ENCODE measurements at regions not wholly inside any gene's neighbourhood (a gene's known extent, or its start where the extent isn't known, plus 50 kb on each side); places are given as distances from the start of the nearest gene placed in this dataset.

DNA sequence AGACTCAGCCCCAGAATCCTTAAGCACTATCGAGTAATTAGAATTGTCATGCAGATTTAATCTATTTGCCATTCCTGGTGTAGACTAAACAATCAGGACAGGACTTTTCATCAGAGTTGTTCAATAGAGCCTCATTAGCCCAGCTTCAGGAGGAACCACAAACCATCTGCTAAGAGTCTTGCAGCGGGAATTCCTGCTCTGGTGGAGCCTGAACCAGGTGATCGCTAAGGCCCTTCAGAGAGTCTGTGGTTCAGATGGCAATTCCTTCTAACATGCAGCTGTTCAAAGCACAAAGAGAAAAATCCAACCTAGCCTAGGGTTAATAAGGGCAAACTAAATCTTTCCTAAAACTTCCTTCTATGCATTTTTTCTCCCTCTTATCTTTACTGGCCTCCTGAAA is 119.1 kb upstream of the CPEB2 start:
- no peak for TF ChIP-seq EZH2 (IDR thresholded peaks at IDR 0.05; ENCODE audit: low read length)
- TF ChIP-seq, protein P1, sequence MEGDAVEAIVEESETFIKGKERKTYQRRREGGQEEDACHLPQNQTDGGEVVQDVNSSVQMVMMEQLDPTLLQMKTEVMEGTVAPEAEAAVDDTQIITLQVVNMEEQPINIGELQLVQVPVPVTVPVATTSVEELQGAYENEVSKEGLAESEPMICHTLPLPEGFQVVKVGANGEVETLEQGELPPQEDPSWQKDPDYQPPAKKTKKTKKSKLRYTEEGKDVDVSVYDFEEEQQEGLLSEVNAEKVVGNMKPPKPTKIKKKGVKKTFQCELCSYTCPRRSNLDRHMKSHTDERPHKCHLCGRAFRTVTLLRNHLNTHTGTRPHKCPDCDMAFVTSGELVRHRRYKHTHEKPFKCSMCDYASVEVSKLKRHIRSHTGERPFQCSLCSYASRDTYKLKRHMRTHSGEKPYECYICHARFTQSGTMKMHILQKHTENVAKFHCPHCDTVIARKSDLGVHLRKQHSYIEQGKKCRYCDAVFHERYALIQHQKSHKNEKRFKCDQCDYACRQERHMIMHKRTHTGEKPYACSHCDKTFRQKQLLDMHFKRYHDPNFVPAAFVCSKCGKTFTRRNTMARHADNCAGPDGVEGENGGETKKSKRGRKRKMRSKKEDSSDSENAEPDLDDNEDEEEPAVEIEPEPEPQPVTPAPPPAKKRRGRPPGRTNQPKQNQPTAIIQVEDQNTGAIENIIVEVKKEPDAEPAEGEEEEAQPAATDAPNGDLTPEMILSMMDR (optimal IDR thresholded peaks at IDR 0.05 in 1 of 3, IDR thresholded peaks at IDR 0.05 in 1 of 3, conservative IDR thresholded peaks at IDR 0.05 in 1 of 3; ENCODE audit: extremely low read depth in 1 of 3, insufficient read depth in 2 of 3, low read length in 3 of 3): no peak

DNA sequence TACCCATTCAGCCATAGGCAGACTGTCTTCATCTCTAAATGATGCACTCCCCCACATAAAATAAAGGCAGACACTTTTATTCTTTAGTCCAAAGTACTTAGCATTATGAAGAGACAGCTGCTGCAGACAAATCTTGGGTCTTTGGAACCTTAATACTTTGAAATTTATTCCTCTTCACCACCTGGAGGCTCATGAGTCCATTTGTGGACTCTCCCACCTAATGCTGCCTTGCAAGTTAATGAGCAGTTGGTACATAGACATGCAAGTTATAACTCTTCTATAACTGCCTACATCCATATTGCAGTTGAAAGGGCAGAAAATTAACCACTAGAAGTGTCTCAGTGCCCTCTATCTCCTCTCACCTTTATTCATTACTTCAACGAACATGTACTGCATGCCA is 118.6 kb upstream of the CPEB2 start:
- no peaks in the 10 kb centered on the region for H3K9me3 ChIP-seq (ENCODE audit: control insufficient read depth, low read depth, low read length)
- H3K36me3 ChIP-seq (ENCODE audit: control insufficient read depth in 2 of 2, extremely low read depth in 1 of 2, insufficient read depth in 2 of 2, low read length in 2 of 2): no peaks in the 10 kb centered on the region
- peaks cover 23% of the 10 kb centered on the region for H3K4me1 ChIP-seq (ENCODE audit: control insufficient read depth, extremely low read depth, insufficient read depth, low read length)
- no peak overlapping the region for H3K27ac ChIP-seq (ENCODE audit: control insufficient read depth, insufficient read depth, low read length)
- H4K20me1 ChIP-seq (ENCODE audit: control insufficient read depth, extremely low read depth, insufficient read depth, low read length): no peaks in the 10 kb centered on the region
- no peak overlapping the region for H3K4me3 ChIP-seq (ENCODE audit: control insufficient read depth in 2 of 3, extremely low read depth in 1 of 3, insufficient read depth in 2 of 3, low read depth in 1 of 3, low read length in 3 of 3)
- TF ChIP-seq EZH2 (IDR thresholded peaks at IDR 0.05; ENCODE audit: low read length): no peak
- TF ChIP-seq, protein P1 (optimal IDR thresholded peaks at IDR 0.05 in 1 of 3, IDR thresholded peaks at IDR 0.05 in 1 of 3, conservative IDR thresholded peaks at IDR 0.05 in 1 of 3; ENCODE audit: extremely low read depth in 1 of 3, insufficient read depth in 2 of 3, low read length in 3 of 3): no peak
- H3K79me2 ChIP-seq (ENCODE audit: control insufficient read depth, insufficient read depth, low read length): no peaks in the 10 kb centered on the region
- H3K27me3 ChIP-seq (ENCODE audit: control insufficient read depth, extremely low read depth, insufficient read depth, low read length): no peaks in the 10 kb centered on the region
- no peaks in the 10 kb centered on the region for H3K9me1 ChIP-seq (ENCODE audit: control insufficient read depth, extremely low read depth, insufficient read depth, low read length)
- FAIRE-seq (no peak), DNase-seq (ENCODE audit: low read depth, low spot score) (no peak)
- dilution Hi-C loops (cut with MboI; ENCODE audit: extremely low pct_ligation_motif_present, low sequenced_read_pairs): no loop called here
- no peak overlapping the region for H2AFZ ChIP-seq (ENCODE audit: control insufficient read depth, low read length)
- H3K9ac ChIP-seq (ENCODE audit: control insufficient read depth, extremely low read depth, insufficient read depth, low read length): no peak overlapping the region
- H3K4me2 ChIP-seq (ENCODE audit: control insufficient read depth, extremely low read depth, insufficient read depth, low read depth, low read length): no peak overlapping the region

More for the DNA sequence above, 119.1 kb upstream of the CPEB2 start:
- Histone ChIP-seq H3K36me3 (ENCODE audit: control insufficient read depth in 2 of 2, extremely low read depth in 1 of 2, insufficient read depth in 2 of 2, low read length in 2 of 2) (no peaks in the 10 kb centered on the region), H3K9ac (ENCODE audit: control insufficient read depth, extremely low read depth, insufficient read depth, low read length) (no peak overlapping the region), H3K4me2 (ENCODE audit: control insufficient read depth, extremely low read depth, insufficient read depth, low read depth, low read length) (no peak overlapping the region), H3K9me1 (ENCODE audit: control insufficient read depth, extremely low read depth, insufficient read depth, low read length) (no peaks in the 10 kb centered on the region), H3K79me2 (ENCODE audit: control insufficient read depth, insufficient read depth, low read length) (no peaks in the 10 kb centered on the region), H3K4me3 (ENCODE audit: control insufficient read depth in 2 of 3, extremely low read depth in 1 of 3, insufficient read depth in 2 of 3, low read depth in 1 of 3, low read length in 3 of 3) (no peak overlapping the region), H3K27me3 (ENCODE audit: control insufficient read depth, extremely low read depth, insufficient read depth, low read length) (no peaks in the 10 kb centered on the region), H3K9me3 (ENCODE audit: control insufficient read depth, low read depth, low read length) (no peaks in the 10 kb centered on the region), H3K27ac (ENCODE audit: control insufficient read depth, insufficient read depth, low read length) (no peak overlapping the region), H3K4me1 (ENCODE audit: control insufficient read depth, extremely low read depth, insufficient read depth, low read length) (peaks cover 18% of the 10 kb centered on the region), H4K20me1 (ENCODE audit: control insufficient read depth, extremely low read depth, insufficient read depth, low read length) (no peaks in the 10 kb centered on the region), H2AFZ (ENCODE audit: control insufficient read depth, low read length) (no peak overlapping the region)
- no peak for DNase-seq (ENCODE audit: low read depth, low spot score)
- dilution Hi-C loops (cut with MboI; ENCODE audit: extremely low pct_ligation_motif_present, low sequenced_read_pairs): no loop called here
- FAIRE-seq: no peak
